ENCODE measurements at regions not wholly inside any gene's neighbourhood (a gene's known extent, or its start where the extent isn't known, plus 50 kb on each side); places are given as distances from the start of the nearest gene placed in this dataset.
"Not testable (repeated sequence)": the region's sequence is repeated elsewhere in the genome, so short reads cannot be mapped to it uniquely, and the experiment has no call there.

GRCh38 chr10:52499281-52499680, 185.2 kb downstream of the DKK1 start:
- no peak for DNase-seq (ENCODE audit: low read depth, low spot score)
- in situ Hi-C loops (cut with HindIII; ENCODE audit: low pct_unique_long_range_greater_than_20kb, low sequenced_read_pairs), result no loop called here

GRCh38 chr10:52500476-52500875, 186.4 kb downstream of the DKK1 start:
- no peak for DNase-seq (ENCODE audit: low read depth, low spot score)
- in situ Hi-C loops (cut with HindIII; ENCODE audit: low pct_unique_long_range_greater_than_20kb, low sequenced_read_pairs), result no loop called here

- in situ Hi-C loops (cut with HindIII; ENCODE audit: low pct_unique_long_range_greater_than_20kb, low sequenced_read_pairs), result no loop called here
- DNase-seq (ENCODE audit: low read depth, low spot score), result no peak
Observed at GRCh38 chr10:52502237-52502636, 188.2 kb downstream of the DKK1 start.

GRCh38 chr10:52505341-52505740, 191.3 kb downstream of the DKK1 start:
- DNase-seq (ENCODE audit: low read depth, low spot score); in situ Hi-C loops (cut with HindIII; ENCODE audit: low pct_unique_long_range_greater_than_20kb, low sequenced_read_pairs): not testable (repeated sequence)

GRCh38 chr10:52514481-52514880, 200.4 kb downstream of the DKK1 start:
- DNase-seq (ENCODE audit: low read depth, low spot score), result no peak
- in situ Hi-C loops (cut with HindIII; ENCODE audit: low pct_unique_long_range_greater_than_20kb, low sequenced_read_pairs), result no loop called here

- no peak for DNase-seq (ENCODE audit: low read depth, low spot score)
- in situ Hi-C loops (cut with HindIII; ENCODE audit: low pct_unique_long_range_greater_than_20kb, low sequenced_read_pairs), result no loop called here
Observed at GRCh38 chr10:52517012-52517411, 202.9 kb downstream of the DKK1 start.

- in situ Hi-C loops (cut with HindIII; ENCODE audit: low pct_unique_long_range_greater_than_20kb, low sequenced_read_pairs), result no loop called here
- no peak for DNase-seq (ENCODE audit: low read depth, low spot score)
Observed at GRCh38 chr10:52523696-52524095, 209.6 kb downstream of the DKK1 start.

GRCh38 chr10:52525761-52526160, 211.7 kb downstream of the DKK1 start:
- DNase-seq (ENCODE audit: low read depth, low spot score), result no peak
- in situ Hi-C loops (cut with HindIII; ENCODE audit: low pct_unique_long_range_greater_than_20kb, low sequenced_read_pairs), result no loop called here

GRCh38 chr10:52526251-52526823, 212.3 kb downstream of the DKK1 start:
- in situ Hi-C loops (cut with HindIII; ENCODE audit: low pct_unique_long_range_greater_than_20kb, low sequenced_read_pairs), result no loop called here
- DNase-seq (ENCODE audit: low read depth, low spot score), result no peak

GRCh38 chr10:52532650-52533290, 218.7 kb downstream of the DKK1 start:
- in situ Hi-C loops (cut with HindIII; ENCODE audit: low pct_unique_long_range_greater_than_20kb, low sequenced_read_pairs), result no loop called here
- DNase-seq (ENCODE audit: low read depth, low spot score), result no peak

GRCh38 chr10:52533986-52534385, 219.9 kb downstream of the DKK1 start:
- DNase-seq (ENCODE audit: low read depth, low spot score), result no peak
- in situ Hi-C loops (cut with HindIII; ENCODE audit: low pct_unique_long_range_greater_than_20kb, low sequenced_read_pairs), result no loop called here

GRCh38 chr10:52539463-52539862, 225.4 kb downstream of the DKK1 start:
- in situ Hi-C loops (cut with HindIII; ENCODE audit: low pct_unique_long_range_greater_than_20kb, low sequenced_read_pairs), result no loop called here
- no peak for DNase-seq (ENCODE audit: low read depth, low spot score)

- no peak for DNase-seq (ENCODE audit: low read depth, low spot score)
- in situ Hi-C loops (cut with HindIII; ENCODE audit: low pct_unique_long_range_greater_than_20kb, low sequenced_read_pairs), result no loop called here
Observed at GRCh38 chr10:52540479-52540984, 226.5 kb downstream of the DKK1 start.

GRCh38 chr10:52541006-52541473, 227.0 kb downstream of the DKK1 start:
- DNase-seq (ENCODE audit: low read depth, low spot score), result no peak
- in situ Hi-C loops (cut with HindIII; ENCODE audit: low pct_unique_long_range_greater_than_20kb, low sequenced_read_pairs), result no loop called here

GRCh38 chr10:52542906-52543305, 228.8 kb downstream of the DKK1 start:
- in situ Hi-C loops (cut with HindIII; ENCODE audit: low pct_unique_long_range_greater_than_20kb, low sequenced_read_pairs), result no loop called here

GRCh38 chr10:52551046-52551445, 221.5 kb downstream of the MBL2 start:
- in situ Hi-C loops (cut with HindIII; ENCODE audit: low pct_unique_long_range_greater_than_20kb, low sequenced_read_pairs), result no loop called here
- DNase-seq (ENCODE audit: low read depth, low spot score), result no peak

More at GRCh38 chr10:52542906-52543305, 228.8 kb downstream of the DKK1 start:
- no peak for DNase-seq (ENCODE audit: low read depth, low spot score)

GRCh38 chr10:52558090-52558489, 214.5 kb downstream of the MBL2 start:
- in situ Hi-C loops (cut with HindIII; ENCODE audit: low pct_unique_long_range_greater_than_20kb, low sequenced_read_pairs), result no loop called here
- DNase-seq (ENCODE audit: low read depth, low spot score), result no peak

- DNase-seq (ENCODE audit: low read depth, low spot score), result no peak
- in situ Hi-C loops (cut with HindIII; ENCODE audit: low pct_unique_long_range_greater_than_20kb, low sequenced_read_pairs), result no loop called here
Observed at GRCh38 chr10:52561322-52561721, 211.3 kb downstream of the MBL2 start.

GRCh38 chr10:52563360-52563759, 209.2 kb downstream of the MBL2 start:
- no peak for DNase-seq (ENCODE audit: low read depth, low spot score)
- in situ Hi-C loops (cut with HindIII; ENCODE audit: low pct_unique_long_range_greater_than_20kb, low sequenced_read_pairs), result no loop called here

Data from SK-MEL-5 (cell line).